ENCODE measurements at regions not wholly inside any gene's neighbourhood (a gene's known extent, or its start where the extent isn't known, plus 50 kb on each side); places are given as distances from the start of the nearest gene placed in this dataset.

DNA sequence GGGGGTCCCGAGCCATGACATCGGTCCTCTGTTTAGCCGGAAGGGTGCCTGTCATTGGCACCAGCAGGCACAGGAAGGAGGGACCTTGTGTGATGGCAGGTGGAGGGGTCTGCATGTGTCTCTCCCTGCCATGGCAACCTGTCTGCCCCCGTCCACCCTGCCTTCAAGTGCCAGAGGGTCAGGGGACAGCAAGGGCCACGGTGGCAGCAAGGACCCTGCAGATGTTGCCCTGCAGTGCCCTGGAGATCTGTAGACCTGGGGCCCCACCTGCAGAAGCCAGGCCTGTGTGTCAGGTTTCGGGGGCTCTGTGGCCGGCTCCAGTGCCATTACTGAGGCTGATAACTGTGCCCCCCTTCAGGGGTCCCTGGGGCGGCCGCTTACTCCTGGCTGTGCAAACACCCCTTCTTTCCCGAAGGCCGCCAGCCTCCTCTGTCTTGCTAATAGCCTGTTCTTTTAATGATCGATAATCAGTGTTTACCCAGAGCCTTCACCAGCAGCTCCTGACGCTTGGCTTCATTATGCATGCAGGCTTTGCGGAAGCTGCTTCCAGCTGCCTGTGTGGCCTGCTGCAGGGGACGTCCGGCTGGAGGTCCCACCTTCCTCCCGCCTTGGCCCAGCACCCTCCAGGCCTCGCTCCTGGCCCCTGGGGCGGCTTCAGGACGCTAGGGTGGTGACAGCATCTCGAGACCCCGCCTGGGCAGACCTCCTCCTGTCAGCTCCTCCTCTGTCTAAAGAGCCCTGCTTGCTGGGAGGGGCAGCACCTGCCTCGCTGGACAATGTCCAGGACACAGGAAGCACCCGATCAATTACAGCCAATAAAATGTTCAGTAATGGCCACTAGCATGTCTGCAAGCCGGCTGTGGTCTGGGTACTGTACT lies 153.0 kb downstream of the KIF26A start:
- TF ChIP-seq, protein P1, sequence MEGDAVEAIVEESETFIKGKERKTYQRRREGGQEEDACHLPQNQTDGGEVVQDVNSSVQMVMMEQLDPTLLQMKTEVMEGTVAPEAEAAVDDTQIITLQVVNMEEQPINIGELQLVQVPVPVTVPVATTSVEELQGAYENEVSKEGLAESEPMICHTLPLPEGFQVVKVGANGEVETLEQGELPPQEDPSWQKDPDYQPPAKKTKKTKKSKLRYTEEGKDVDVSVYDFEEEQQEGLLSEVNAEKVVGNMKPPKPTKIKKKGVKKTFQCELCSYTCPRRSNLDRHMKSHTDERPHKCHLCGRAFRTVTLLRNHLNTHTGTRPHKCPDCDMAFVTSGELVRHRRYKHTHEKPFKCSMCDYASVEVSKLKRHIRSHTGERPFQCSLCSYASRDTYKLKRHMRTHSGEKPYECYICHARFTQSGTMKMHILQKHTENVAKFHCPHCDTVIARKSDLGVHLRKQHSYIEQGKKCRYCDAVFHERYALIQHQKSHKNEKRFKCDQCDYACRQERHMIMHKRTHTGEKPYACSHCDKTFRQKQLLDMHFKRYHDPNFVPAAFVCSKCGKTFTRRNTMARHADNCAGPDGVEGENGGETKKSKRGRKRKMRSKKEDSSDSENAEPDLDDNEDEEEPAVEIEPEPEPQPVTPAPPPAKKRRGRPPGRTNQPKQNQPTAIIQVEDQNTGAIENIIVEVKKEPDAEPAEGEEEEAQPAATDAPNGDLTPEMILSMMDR (IDR thresholded peaks at IDR 0.05; ENCODE audit: poor library complexity, severe bottlenecking), result no peak

DNA sequence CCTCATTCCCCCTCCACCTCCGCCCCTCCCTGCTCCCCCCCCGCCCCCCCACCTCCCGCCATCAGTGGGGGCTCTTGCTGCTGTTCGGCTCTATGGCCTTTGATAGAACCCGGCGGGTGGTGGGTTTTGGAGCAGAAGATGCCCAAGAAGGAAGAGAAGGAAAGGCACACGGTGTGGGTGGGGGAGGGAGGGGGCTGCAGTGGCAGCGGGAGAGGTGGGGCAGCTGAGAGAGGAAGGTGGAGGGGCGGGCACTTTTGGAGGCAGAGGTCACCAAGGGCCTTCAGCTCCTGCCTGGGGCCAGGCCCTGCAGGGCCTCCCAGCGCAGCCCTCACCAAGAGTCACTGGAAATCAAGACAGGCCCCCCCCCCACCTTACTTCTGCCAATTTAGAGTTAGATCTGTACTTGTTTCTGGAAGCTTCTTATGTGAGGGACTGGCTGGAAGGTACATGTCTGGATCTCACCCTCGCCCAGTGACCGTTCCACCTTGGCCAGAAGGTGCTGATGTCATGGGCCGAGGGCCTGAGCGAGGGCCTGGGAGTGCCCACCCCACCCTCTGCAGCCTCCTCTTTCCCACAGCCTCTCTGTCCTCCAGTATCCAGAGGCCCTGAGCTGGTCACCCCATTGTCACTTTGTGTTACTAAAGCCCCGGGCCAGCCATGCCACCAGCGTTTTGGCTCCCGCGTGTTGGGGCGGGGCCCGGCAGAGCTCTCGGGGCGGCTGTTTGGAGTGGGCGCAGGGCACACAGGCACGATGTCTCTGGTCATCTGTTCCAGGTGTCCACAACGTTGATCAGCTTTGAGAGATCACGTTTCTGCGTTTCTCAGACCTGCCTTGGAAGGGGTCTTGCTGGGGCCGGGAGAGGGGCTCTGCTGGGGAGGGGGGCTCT lies 153.9 kb downstream of the KIF26A start:
- TF ChIP-seq, protein P1 (IDR thresholded peaks at IDR 0.05; ENCODE audit: poor library complexity, severe bottlenecking), result no peak
- no peak for ATAC-seq (ENCODE audit: low read depth)
- no peaks in the 10 kb centered on the region for H3K4me1 ChIP-seq (ENCODE audit: insufficient read depth, poor library complexity, severe bottlenecking)

More for the DNA sequence above, 153.0 kb downstream of the KIF26A start:
- Histone ChIP-seq H3K9me3 (ENCODE audit: severe bottlenecking) (no peaks in the 10 kb centered on the region), H3K27me3 (ENCODE audit: insufficient read depth, poor library complexity, severe bottlenecking) (peaks cover 10% of the 10 kb centered on the region), H3K4me1 (ENCODE audit: insufficient read depth, poor library complexity, severe bottlenecking) (no peaks in the 10 kb centered on the region), H3K27ac (ENCODE audit: poor library complexity, severe bottlenecking) (no peak overlapping the region), H3K4me3 (ENCODE audit: severe bottlenecking) (no peak overlapping the region), H3K36me3 (ENCODE audit: low read depth) (no peaks in the 10 kb centered on the region)
- peak; percentile 57 for DNase-seq (ENCODE audit: low spot score)
- no peak for ATAC-seq (ENCODE audit: low read depth)

DNA sequence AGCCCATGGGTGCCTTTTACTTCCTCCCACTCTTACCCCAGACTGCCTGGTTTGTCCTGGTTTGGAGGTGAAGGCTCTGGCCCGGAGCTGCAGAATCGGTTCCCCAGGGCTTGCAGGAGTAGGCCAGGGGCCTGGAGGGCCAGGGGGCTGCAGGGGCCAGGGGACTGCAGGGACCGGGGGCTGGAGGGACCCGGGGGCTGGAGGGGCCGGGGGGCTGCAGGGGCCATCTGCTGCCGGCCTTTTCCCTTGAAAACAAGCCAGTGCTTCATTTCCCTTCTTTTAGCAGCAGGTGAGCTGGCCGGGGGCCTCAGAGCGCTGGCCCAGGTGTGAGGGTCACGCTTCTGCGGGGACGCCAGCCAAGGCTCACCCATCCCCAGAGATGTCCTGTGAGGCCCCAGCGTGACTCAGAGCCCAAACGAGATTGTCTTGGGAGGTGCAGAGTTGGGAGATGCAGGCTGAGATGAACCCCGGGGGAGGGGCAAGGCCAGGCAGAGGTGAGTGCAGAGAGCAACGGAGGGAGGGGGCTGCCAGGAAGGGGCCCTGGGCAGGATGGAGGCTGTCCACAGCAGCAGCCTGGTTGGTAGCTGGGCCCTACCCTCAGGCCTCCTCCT lies 154.9 kb downstream of the KIF26A start:
- ATAC-seq (ENCODE audit: low read depth) (0 out of 3 replicates have a peak, but pooled peaks have one; percentile 23), DNase-seq (ENCODE audit: low spot score) (peak; percentile 66)
- no peak overlapping the region for H3K4me3 ChIP-seq (ENCODE audit: severe bottlenecking)
- H3K9me3 ChIP-seq (ENCODE audit: severe bottlenecking), result no peaks in the 10 kb centered on the region
- no peak overlapping the region for H3K27ac ChIP-seq (ENCODE audit: poor library complexity, severe bottlenecking)
- no peaks in the 10 kb centered on the region for H3K36me3 ChIP-seq (ENCODE audit: low read depth)
- TF ChIP-seq, protein P1 (IDR thresholded peaks at IDR 0.05; ENCODE audit: poor library complexity, severe bottlenecking), result no peak
- peaks cover 10% of the 10 kb centered on the region for H3K27me3 ChIP-seq (ENCODE audit: insufficient read depth, poor library complexity, severe bottlenecking)
- no peaks in the 10 kb centered on the region for H3K4me1 ChIP-seq (ENCODE audit: insufficient read depth, poor library complexity, severe bottlenecking)

More for the DNA sequence above, 153.9 kb downstream of the KIF26A start:
- Histone ChIP-seq H3K27ac (ENCODE audit: poor library complexity, severe bottlenecking) (no peak overlapping the region), H3K27me3 (ENCODE audit: insufficient read depth, poor library complexity, severe bottlenecking) (peaks cover 10% of the 10 kb centered on the region), H3K36me3 (ENCODE audit: low read depth) (no peaks in the 10 kb centered on the region), H3K9me3 (ENCODE audit: severe bottlenecking) (no peaks in the 10 kb centered on the region), H3K4me3 (ENCODE audit: severe bottlenecking) (no peak overlapping the region)
- DNase-seq (ENCODE audit: low spot score), result peak; percentile 51

DNA sequence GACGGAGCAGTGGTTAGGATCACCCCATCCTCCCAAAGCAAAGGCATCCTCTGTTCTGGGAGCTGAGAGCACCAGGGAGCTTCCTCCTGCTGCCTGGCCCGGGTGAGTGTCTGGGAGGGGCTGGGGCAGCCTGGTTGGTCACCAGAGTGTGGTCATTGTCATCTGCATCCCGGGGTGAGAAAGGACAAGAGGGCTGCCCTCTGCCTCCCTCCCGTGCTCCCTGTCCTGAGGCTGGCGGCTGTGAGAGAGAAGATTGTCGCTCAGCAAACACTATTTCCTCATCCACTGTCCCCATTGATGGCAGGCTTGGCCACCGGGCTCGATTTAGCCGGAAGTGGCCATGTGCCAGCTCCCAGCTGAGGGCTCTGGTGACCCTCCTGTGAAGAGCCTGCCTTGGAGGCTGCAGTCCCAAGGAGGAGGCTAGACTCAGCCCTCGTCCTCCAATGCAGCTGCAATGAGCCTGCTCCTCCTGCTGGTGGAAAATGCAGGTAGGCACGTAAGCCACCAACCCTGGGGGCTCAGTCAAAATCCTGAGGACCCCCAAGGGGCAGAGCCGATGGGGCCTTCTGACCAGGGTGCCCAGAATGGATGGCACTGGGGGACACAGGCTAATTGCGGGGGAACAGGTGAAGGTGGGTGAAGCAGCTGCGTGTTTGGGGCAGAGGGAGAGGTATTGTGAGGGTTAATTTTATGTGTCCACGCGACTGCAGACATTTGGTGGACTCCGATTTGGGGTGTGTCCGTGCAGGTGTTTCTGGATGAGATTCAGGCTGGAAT lies 155.7 kb downstream of the KIF26A start:
- DNase-seq (ENCODE audit: low spot score), result peak; percentile 57
- Histone ChIP-seq H3K4me1 (ENCODE audit: insufficient read depth, poor library complexity, severe bottlenecking) (no peaks in the 10 kb centered on the region), H3K36me3 (ENCODE audit: low read depth) (no peaks in the 10 kb centered on the region), H3K27me3 (ENCODE audit: insufficient read depth, poor library complexity, severe bottlenecking) (peaks cover 10% of the 10 kb centered on the region), H3K9me3 (ENCODE audit: severe bottlenecking) (no peaks in the 10 kb centered on the region), H3K27ac (ENCODE audit: poor library complexity, severe bottlenecking) (no peak overlapping the region), H3K4me3 (ENCODE audit: severe bottlenecking) (no peak overlapping the region)
- TF ChIP-seq, protein P1 (IDR thresholded peaks at IDR 0.05; ENCODE audit: poor library complexity, severe bottlenecking), result peak; percentile 16
- no peak for ATAC-seq (ENCODE audit: low read depth)
